Neural progenitor cell (in vitro differentiated cells): ENCODE measurements at regions not wholly inside any gene's neighbourhood (a gene's known extent, or its start where the extent isn't known, plus 50 kb on each side); places are given as distances from the start of the nearest gene placed in this dataset.
"Not testable (repeated sequence)": the region's sequence is repeated elsewhere in the genome, so short reads cannot be mapped to it uniquely, and the experiment has no call there.

Experiments
- DNase-seq: peaks from one replicate; pipeline ENCODE4 v3.0.0-alpha.2; 2016; ENCODE audit warnings: low spot score
- H2AFZ ChIP-seq: fragments of 200-600 bp; sonication (generic); replicated peaks from 2 replicates; pipeline ENCODE4 v1.6.1; 2016; ENCODE audit warnings: antibody characterized with exemption
- H3F3A ChIP-seq: fragments of 200-600 bp; sonication (generic); 2 replicates; pipeline ENCODE4 v1.6.1; 2016; ENCODE audit warnings: antibody characterized with exemption, low read depth
- H3K27ac ChIP-seq: fragments of 200-600 bp; sonication (generic); 2 replicates; pipeline ENCODE4 v1.5.1; 2016; ENCODE audit warnings: mild to moderate bottlenecking
- H3K27me3 ChIP-seq: fragments of 200-600 bp; sonication (generic); 2 replicates; pipeline ENCODE4 v1.6.1; 2016; ENCODE audit warnings: mild to moderate bottlenecking, moderate library complexity
- H3K36me3 ChIP-seq: fragments of 200-600 bp; sonication (generic); 2 replicates; pipeline ENCODE4 v1.5.1; 2016
- H3K4me1 ChIP-seq: fragments of 200-600 bp; sonication (generic); 2 replicates; pipeline ENCODE4 v1.6.1; 2016; ENCODE audit warnings: mixed run types
- H3K4me2 ChIP-seq: fragments of 200-600 bp; sonication (generic); 2 replicates; pipeline ENCODE4 v1.6.1; 2016
- H3K4me3 ChIP-seq: fragments of 200-600 bp; sonication (generic); 2 replicates; pipeline ENCODE4 v1.5.1; 2016
- H3K79me2 ChIP-seq: fragments of 200-600 bp; sonication (generic); 2 replicates; pipeline ENCODE4 v1.6.1; 2016; ENCODE audit warnings: low read depth
- H3K9ac ChIP-seq: fragments of 200-600 bp; sonication (generic); 2 replicates; pipeline ENCODE4 v1.6.1; 2016
- H3K9me3 ChIP-seq: fragments of 200-600 bp; sonication (generic); 2 replicates; pipeline ENCODE4 v1.5.1; 2016; ENCODE audit warnings: low read depth
- H4K20me1 ChIP-seq: fragments of 200-600 bp; sonication (generic); 2 replicates; pipeline ENCODE4 v1.6.1; 2016; ENCODE audit warnings: low read depth
- H3K27ac Mint-ChIP-seq: 3 replicates; pipeline ENCODE4 v1.8.0; 2021; ENCODE audit warnings: mixed read lengths
- H3K27me3 Mint-ChIP-seq: 2 replicates; pipeline ENCODE4 v1.8.0; 2022; ENCODE audit warnings: low read depth, mild to moderate bottlenecking, inconsistent platforms, moderate library complexity, mixed read lengths; ENCODE audit not compliant: insufficient read depth
- H3K36me3 Mint-ChIP-seq: 3 replicates; pipeline ENCODE4 v1.8.0; 2021; ENCODE audit warnings: mixed read lengths
- H3K4me1 Mint-ChIP-seq: 3 replicates; pipeline ENCODE4 v1.8.0; 2021; ENCODE audit warnings: mixed read lengths
- H3K4me3 Mint-ChIP-seq: 3 replicates; pipeline ENCODE4 v1.8.0; 2021; ENCODE audit warnings: mild to moderate bottlenecking, moderate library complexity, mixed read lengths
- H3K9me3 Mint-ChIP-seq: 3 replicates; pipeline ENCODE4 v1.8.0; 2020; ENCODE audit warnings: mixed read lengths
- CTCF ChIP-seq: fragments of 200-600 bp; sonication (generic); IDR thresholded peaks from 2 replicates; pipeline ENCODE4 v1.5.1; 2017; ENCODE audit warnings: antibody characterized with exemption, mild to moderate bottlenecking
- EZH2 ChIP-seq: fragments of 200-600 bp; sonication (generic); IDR thresholded peaks from 2 replicates; pipeline ENCODE4 v1.6.1; 2017; ENCODE audit warnings: antibody characterized with exemption, mild to moderate bottlenecking, moderate library complexity
- EZH2phosphoT487 ChIP-seq: fragments of 200-600 bp; sonication (generic); IDR thresholded peaks from 2 replicates; pipeline ENCODE4 v1.6.1; 2017; ENCODE audit warnings: antibody characterized with exemption

GRCh38 chr6:66103954-66104353, 396.9 kb upstream of the EYS start:
- Histone ChIP-seq H3K4me2 (no peak overlapping the region), H3K9me3 (no peaks in the 10 kb centered on the region), H3K27ac (no peak overlapping the region), H3K4me1 (no peaks in the 10 kb centered on the region), H3F3A (no peaks in the 10 kb centered on the region), H4K20me1 (no peaks in the 10 kb centered on the region), H3K79me2 (no peaks in the 10 kb centered on the region), H3K27me3 (no peaks in the 10 kb centered on the region), H3K9ac (no peak overlapping the region), H3K36me3 (no peaks in the 10 kb centered on the region), H2AFZ (no peak overlapping the region), H3K4me3 (no peak overlapping the region)
- Mint-ChIP-seq H3K27me3 (no peaks in the 10 kb centered on the region), H3K36me3 (no peaks in the 10 kb centered on the region), H3K27ac (no peak overlapping the region), H3K4me3 (no peak overlapping the region), H3K9me3 (peaks cover 8% of the 10 kb centered on the region), H3K4me1 (no peaks in the 10 kb centered on the region)
- no peak for TF ChIP-seq EZH2phosphoT487
- TF ChIP-seq CTCF: no peak
- TF ChIP-seq EZH2: no peak
- no peak for DNase-seq

GRCh38 chr6:66103354-66103753, 396.3 kb upstream of the EYS start:
- Mint-ChIP-seq H3K4me3 (no peak overlapping the region), H3K27me3 (no peaks in the 10 kb centered on the region), H3K27ac (no peak overlapping the region), H3K36me3 (no peaks in the 10 kb centered on the region), H3K9me3 (peaks cover 10% of the 10 kb centered on the region), H3K4me1 (no peaks in the 10 kb centered on the region)
- no peak overlapping the region for H2AFZ ChIP-seq
- no peaks in the 10 kb centered on the region for H4K20me1 ChIP-seq
- no peaks in the 10 kb centered on the region for H3K9me3 ChIP-seq
- H3F3A ChIP-seq: no peaks in the 10 kb centered on the region
- no peaks in the 10 kb centered on the region for H3K79me2 ChIP-seq
- DNase-seq: no peak
- no peak overlapping the region for H3K27ac ChIP-seq
- no peak overlapping the region for H3K4me3 ChIP-seq
- no peaks in the 10 kb centered on the region for H3K36me3 ChIP-seq
- H3K4me2 ChIP-seq: no peak overlapping the region
- TF ChIP-seq EZH2 (no peak), CTCF (no peak), EZH2phosphoT487 (no peak)
- no peaks in the 10 kb centered on the region for H3K27me3 ChIP-seq
- H3K9ac ChIP-seq: no peak overlapping the region
- H3K4me1 ChIP-seq: no peaks in the 10 kb centered on the region

GRCh38 chr6:66096679-66097078, 389.7 kb upstream of the EYS start:
- H3K4me3 Mint-ChIP-seq: no peak overlapping the region
- Histone ChIP-seq H3K27me3 (no peaks in the 10 kb centered on the region), H3K4me3 (no peak overlapping the region), H3K27ac (no peak overlapping the region), H3K4me1 (no peaks in the 10 kb centered on the region), H3K4me2 (no peak overlapping the region), H3F3A (no peaks in the 10 kb centered on the region), H3K9me3 (no peaks in the 10 kb centered on the region), H2AFZ (no peak overlapping the region), H3K79me2 (no peaks in the 10 kb centered on the region), H3K9ac (no peak overlapping the region), H4K20me1 (no peaks in the 10 kb centered on the region), H3K36me3 (no peaks in the 10 kb centered on the region)
- no peaks in the 10 kb centered on the region for H3K27me3 Mint-ChIP-seq
- DNase-seq: no peak
- no peak overlapping the region for H3K27ac Mint-ChIP-seq
- no peaks in the 10 kb centered on the region for H3K36me3 Mint-ChIP-seq
- TF ChIP-seq EZH2: no peak
- TF ChIP-seq CTCF: no peak
- TF ChIP-seq EZH2phosphoT487: no peak
- no peaks in the 10 kb centered on the region for H3K4me1 Mint-ChIP-seq
- peaks cover 9% of the 10 kb centered on the region for H3K9me3 Mint-ChIP-seq

GRCh38 chr6:66094615-66095014, 387.6 kb upstream of the EYS start:
- H3K4me3 Mint-ChIP-seq: no peak overlapping the region
- Histone ChIP-seq H3F3A (no peaks in the 10 kb centered on the region), H3K79me2 (no peaks in the 10 kb centered on the region), H2AFZ (no peak overlapping the region), H3K27ac (no peak overlapping the region), H3K4me3 (no peak overlapping the region), H3K9me3 (no peaks in the 10 kb centered on the region), H3K4me1 (no peaks in the 10 kb centered on the region), H3K36me3 (no peaks in the 10 kb centered on the region), H3K27me3 (no peaks in the 10 kb centered on the region), H3K4me2 (no peak overlapping the region), H4K20me1 (no peaks in the 10 kb centered on the region), H3K9ac (no peak overlapping the region)
- no peak for DNase-seq
- peaks cover 9% of the 10 kb centered on the region for H3K9me3 Mint-ChIP-seq
- no peaks in the 10 kb centered on the region for H3K36me3 Mint-ChIP-seq
- no peak for TF ChIP-seq CTCF
- no peak for TF ChIP-seq EZH2phosphoT487
- H3K4me1 Mint-ChIP-seq: no peaks in the 10 kb centered on the region
- H3K27ac Mint-ChIP-seq: no peak overlapping the region
- no peaks in the 10 kb centered on the region for H3K27me3 Mint-ChIP-seq

- not testable (repeated sequence) for H3K4me3 ChIP-seq, H4K20me1 ChIP-seq, H3K27ac Mint-ChIP-seq, H3K27me3 Mint-ChIP-seq, H3K27ac ChIP-seq, H3K9me3 Mint-ChIP-seq, H3K4me3 Mint-ChIP-seq, H3K4me1 ChIP-seq, H3K4me1 Mint-ChIP-seq, DNase-seq, H3K9ac ChIP-seq, H3K27me3 ChIP-seq, H3K36me3 Mint-ChIP-seq, H3K79me2 ChIP-seq, H3K36me3 ChIP-seq, H3K4me2 ChIP-seq, H3F3A ChIP-seq, H2AFZ ChIP-seq, H3K9me3 ChIP-seq
These were observed 385.3 kb upstream of the EYS start for GRCh38 chr6:66092306-66092705.
